GM10248 (cell line): ENCODE measurements at regions not wholly inside any gene's neighbourhood (a gene's known extent, or its start where the extent isn't known, plus 50 kb on each side); places are given as distances from the start of the nearest gene placed in this dataset.

Source experiments
- CTCF ChIA-PET: fragments of 300-600 bp; sonication (Branson Sonifier 250); formaldehyde crosslinking; extraction: SDS; loops from one replicate; lab custom pipeline; 2021; ENCODE audit warnings: antibody characterized with exemption; lab: Yijun Ruan, JAX
- POLR2A ChIA-PET: fragments of 350-650 bp; sonication (Branson Sonifier 250); formaldehyde crosslinking; extraction: SDS; loops from one replicate; lab custom pipeline; 2020; ENCODE audit warnings: antibody characterized with exemption; lab: Yijun Ruan, JAX
- DNase-seq: peaks from one replicate; pipeline ENCODE4 v3.0.0; 2012; ENCODE audit errors: extremely low spot score
- CTCF ChIP-seq: IDR thresholded peaks from 2 replicates; pipeline ENCODE4 v1.5.1; 2012; ENCODE audit warnings: mild to moderate bottlenecking, low read depth; ENCODE audit errors: extremely low read depth, missing control alignments, control extremely low read depth

GRCh38 chrX:20477219-20477618 lies 210.5 kb upstream of the RPS6KA3 start:
- TF ChIP-seq CTCF, result no peak
- ChIA-PET POLR2A (no interaction called here), CTCF (no interaction called here)
- no peak for DNase-seq

GRCh38 chrX:20472620-20473258 lies 206.0 kb upstream of the RPS6KA3 start:
- no peak for TF ChIP-seq CTCF
- POLR2A ChIA-PET, result no interaction called here
- CTCF ChIA-PET, result no interaction called here
- no peak for DNase-seq

DNA sequence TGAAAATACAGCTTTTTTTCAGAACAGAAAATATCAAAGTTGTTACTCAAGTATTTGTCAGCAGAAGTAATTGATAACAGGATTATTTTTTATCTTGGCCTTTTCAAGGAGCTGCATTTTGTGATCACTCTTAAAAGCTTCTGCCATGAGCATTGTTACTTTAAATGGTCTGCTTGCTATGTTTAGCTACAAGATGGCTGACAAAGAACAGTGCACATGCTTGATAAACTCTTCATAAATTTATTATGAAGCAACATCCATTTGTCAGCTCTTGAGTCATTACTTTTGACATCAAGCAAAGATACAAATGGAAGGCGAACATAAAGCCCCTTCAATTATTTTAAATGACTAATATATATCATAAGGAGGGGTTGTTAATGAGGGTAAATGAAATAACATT lies 205.4 kb upstream of the RPS6KA3 start:
- POLR2A ChIA-PET, result no interaction called here
- no peak for TF ChIP-seq CTCF
- DNase-seq, result no peak
- CTCF ChIA-PET, result interaction anchor here (1.0 kb wide), 1 partner anchor 9 kb away, joined by 3 read pairs; no protein-coding TSS in a partner anchor

GRCh38 chrX:20471483-20471882 lies 204.8 kb upstream of the RPS6KA3 start:
- ChIA-PET CTCF (interaction anchor here (1.0 kb wide), 1 partner anchor 8 kb away, joined by 3 read pairs; no protein-coding TSS in a partner anchor), POLR2A (no interaction called here)
- no peak for TF ChIP-seq CTCF
- no peak for DNase-seq

- TF ChIP-seq CTCF, result no peak
- ChIA-PET POLR2A (no interaction called here), CTCF (interaction anchor here (1.0 kb wide), 2 partner anchors 8 to 10 kb away, joined by 3 read pairs; no protein-coding TSS in a partner anchor)
- no peak for DNase-seq
These were observed 196.8 kb upstream of the RPS6KA3 start for GRCh38 chrX:20463296-20464075.

DNA sequence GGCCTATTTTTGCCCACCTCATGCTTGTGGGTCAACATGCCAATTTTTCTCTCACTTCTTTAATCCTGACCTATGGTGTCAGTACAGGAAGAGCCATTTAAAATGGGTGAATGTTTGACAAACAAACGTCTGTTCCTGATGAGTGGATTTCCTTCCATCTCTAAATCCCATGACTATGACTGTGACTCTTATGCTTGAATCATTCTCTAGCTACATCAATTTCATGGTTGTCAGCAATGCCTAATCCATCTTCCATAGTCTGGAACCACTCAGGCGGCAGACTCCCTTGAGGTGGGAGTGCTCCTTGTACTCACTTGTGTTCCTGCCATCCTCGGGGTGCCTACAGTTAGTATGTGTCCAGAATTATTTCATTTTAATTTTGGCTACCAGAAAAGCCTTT lies 194.9 kb upstream of the RPS6KA3 start:
- TF ChIP-seq CTCF, result no peak
- DNase-seq, result no peak
- ChIA-PET POLR2A (no interaction called here), CTCF (no interaction called here)
